ENCODE measurements at regions not wholly inside any gene's neighbourhood (a gene's known extent, or its start where the extent isn't known, plus 50 kb on each side); places are given as distances from the start of the nearest gene placed in this dataset.

DNA sequence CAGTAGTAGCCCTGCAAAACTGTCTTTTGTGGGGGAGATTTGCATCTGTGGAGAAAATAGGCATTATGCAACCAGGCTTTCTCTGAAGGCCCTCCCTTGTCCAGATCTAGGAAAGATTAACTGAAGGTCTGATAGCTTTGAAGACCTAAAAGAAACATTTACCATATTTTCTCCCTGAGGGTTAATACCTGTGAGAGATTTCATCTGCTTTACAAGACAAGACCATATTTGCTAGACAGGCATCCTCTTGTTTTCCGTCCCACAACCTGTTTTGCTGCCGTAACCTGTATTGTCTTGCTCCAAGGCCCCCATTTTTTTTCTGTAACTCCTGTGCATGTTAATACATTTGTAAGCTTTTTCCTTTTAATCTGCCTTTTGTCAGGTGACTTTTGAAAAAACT, 1985.2 kb upstream of the CDH9 start:
- dilution Hi-C loops (cut with MboI; ENCODE audit: extremely low pct_ligation_motif_present, low sequenced_read_pairs), result no loop called here
- no peak for FAIRE-seq
- intact Hi-C loops (cut with micrococcal nuclease), result no loop called here

GRCh38 chr5:29017501-29017900, 1979.1 kb upstream of the CDH9 start:
- dilution Hi-C loops (cut with MboI; ENCODE audit: extremely low pct_ligation_motif_present, low sequenced_read_pairs), result no loop called here
- Histone ChIP-seq H3K79me2 (ENCODE audit: control insufficient read depth, insufficient read depth, low read length) (no peaks in the 10 kb centered on the region), H4K20me1 (replicated peaks; ENCODE audit: control insufficient read depth, extremely low read depth, insufficient read depth, low read length) (no peaks in the 10 kb centered on the region), H3K27me3 (ENCODE audit: control insufficient read depth in 2 of 2, insufficient read depth in 2 of 2, low read length in 2 of 2) (no peaks in the 10 kb centered on the region), H3K36me3 (ENCODE audit: control insufficient read depth in 2 of 2, extremely low read depth in 1 of 2, insufficient read depth in 2 of 2, low read length in 2 of 2) (no peaks in the 10 kb centered on the region), H3K4me3 (replicated peaks in 1 of 3; ENCODE audit: insufficient read depth in 1 of 3, low read depth in 1 of 3, low read length in 3 of 3) (no peak overlapping the region), H3K4me2 (ENCODE audit: insufficient read depth, low read length) (no peak overlapping the region), H3K4me1 (ENCODE audit: control insufficient read depth, extremely low read depth, insufficient read depth, low read length) (no peaks in the 10 kb centered on the region), H3K27ac (ENCODE audit: insufficient read depth, low read depth, low read length) (no peak overlapping the region), H2AFZ (ENCODE audit: low read depth, low read length) (no peak overlapping the region), H3K9ac (replicated peaks; ENCODE audit: extremely low read depth, insufficient read depth, low read length) (no peak overlapping the region), H3K9me3 (replicated peaks; ENCODE audit: control insufficient read depth, insufficient read depth, low read length) (no peaks in the 10 kb centered on the region), H3K9me1 (replicated peaks; ENCODE audit: control insufficient read depth, extremely low read depth, insufficient read depth, low read length) (no peaks in the 10 kb centered on the region)
- TF ChIP-seq POLR2AphosphoS5 (IDR thresholded peaks at IDR 0.05; ENCODE audit: insufficient read depth, low read depth, low read length) (no peak), MYC (IDR thresholded peaks at IDR 0.05; ENCODE audit: low read depth, low read length) (no peak), JUN (IDR thresholded peaks at IDR 0.05; ENCODE audit: borderline replicate concordance, insufficient read depth, insufficient read length, low read depth) (no peak), FOS (IDR thresholded peaks at IDR 0.05; ENCODE audit: borderline replicate concordance, insufficient read depth, low read length) (no peak), GATA2 (IDR thresholded peaks at IDR 0.05; ENCODE audit: insufficient read depth, insufficient read length, low read depth, low read length) (no peak), EZH2 (IDR thresholded peaks at IDR 0.05; ENCODE audit: borderline replicate concordance, low read depth, low read length, severe bottlenecking) (no peak), CTCF (IDR thresholded peaks at IDR 0.05; ENCODE audit: extremely low read depth in 1 of 2, insufficient read depth in 1 of 2, low read depth in 1 of 2, low read length in 2 of 2) (no peak), POLR2A (IDR thresholded peaks at IDR 0.05; ENCODE audit: low read depth, low read length) (no peak)
- TF ChIP-seq, protein P1, sequence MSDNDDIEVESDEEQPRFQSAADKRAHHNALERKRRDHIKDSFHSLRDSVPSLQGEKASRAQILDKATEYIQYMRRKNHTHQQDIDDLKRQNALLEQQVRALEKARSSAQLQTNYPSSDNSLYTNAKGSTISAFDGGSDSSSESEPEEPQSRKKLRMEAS (IDR thresholded peaks at IDR 0.05; ENCODE audit: insufficient read depth, insufficient read length), result no peak
- POLR2A ChIA-PET, result no interaction called here
- DNase-seq (ENCODE audit: low read depth, low spot score) (no peak), FAIRE-seq (no peak)
- intact Hi-C loops (cut with micrococcal nuclease), result no loop called here
- CTCF ChIA-PET, result no interaction called here
- BruUV-seq (replicated peaks), result no TSS peak

More for the DNA sequence above, 1985.2 kb upstream of the CDH9 start:
- BruUV-seq (replicated peaks), result no TSS peak
- POLR2A ChIA-PET, result no interaction called here
- Histone ChIP-seq H3K27ac (ENCODE audit: insufficient read depth, low read depth, low read length) (no peak overlapping the region), H3K4me1 (ENCODE audit: control insufficient read depth, extremely low read depth, insufficient read depth, low read length) (no peaks in the 10 kb centered on the region), H3K9me1 (replicated peaks; ENCODE audit: control insufficient read depth, extremely low read depth, insufficient read depth, low read length) (no peaks in the 10 kb centered on the region), H2AFZ (ENCODE audit: low read depth, low read length) (no peak overlapping the region), H3K9ac (replicated peaks; ENCODE audit: extremely low read depth, insufficient read depth, low read length) (no peak overlapping the region), H3K36me3 (ENCODE audit: control insufficient read depth in 2 of 2, extremely low read depth in 1 of 2, insufficient read depth in 2 of 2, low read length in 2 of 2) (no peaks in the 10 kb centered on the region), H3K4me2 (ENCODE audit: insufficient read depth, low read length) (no peak overlapping the region), H3K9me3 (replicated peaks; ENCODE audit: control insufficient read depth, insufficient read depth, low read length) (peaks cover 4% of the 10 kb centered on the region), H3K4me3 (replicated peaks in 1 of 3; ENCODE audit: insufficient read depth in 1 of 3, low read depth in 1 of 3, low read length in 3 of 3) (no peak overlapping the region), H3K79me2 (ENCODE audit: control insufficient read depth, insufficient read depth, low read length) (no peaks in the 10 kb centered on the region), H3K27me3 (ENCODE audit: control insufficient read depth in 2 of 2, insufficient read depth in 2 of 2, low read length in 2 of 2) (no peaks in the 10 kb centered on the region), H4K20me1 (replicated peaks; ENCODE audit: control insufficient read depth, extremely low read depth, insufficient read depth, low read length) (no peaks in the 10 kb centered on the region)
- DNase-seq (ENCODE audit: low read depth, low spot score), result no peak
- no peak for TF ChIP-seq CTCF (IDR thresholded peaks at IDR 0.05; ENCODE audit: extremely low read depth in 1 of 2, insufficient read depth in 1 of 2, low read depth in 1 of 2, low read length in 2 of 2)
- CTCF ChIA-PET, result no interaction called here

All from endothelial cell of umbilical vein (primary cell).